HCT116 (cell line): ENCODE measurements at regions not wholly inside any gene's neighbourhood (a gene's known extent, or its start where the extent isn't known, plus 50 kb on each side); places are given as distances from the start of the nearest gene placed in this dataset.

Source experiments
- ATAC-seq: fragments of 200-7000 bp; cut with Tn5 transposase; 2 replicates; pipeline ENCODE4 v1.9.1; 2020; ENCODE audit warnings: mild to moderate bottlenecking, moderate library complexity
- BruUV-seq: library from RNA; stranded (reverse); fragments of 400-500 nt; replicated peaks from 2 replicates; lab custom pipeline; 2021; lab: Mats Ljungman, UMichigan
- CTCF ChIA-PET: fragments of 300-600 bp; sonication (Branson Sonifier 250); formaldehyde crosslinking; loops from one replicate; lab custom pipeline; 2021; ENCODE audit warnings: antibody characterized with exemption; lab: Charles Lee
- POLR2A ChIA-PET: fragments of 300-600, 350-600 bp; sonication (Branson Sonifier 250); formaldehyde crosslinking; loops from one replicate; lab custom pipeline; 2021; ENCODE audit warnings: antibody characterized with exemption; lab: Charles Lee
- RAD21 ChIA-PET, 2 experiments: fragments of 300-600 bp; sonication (Branson Sonifier 250); formaldehyde crosslinking; loops; one replicate each; lab custom pipeline; 2023; ENCODE audit warnings: low total read pairs in 2 of 2; ENCODE audit not compliant: uncharacterized antibody in 2 of 2, unreplicated experiment in 2 of 2, low non-redundant PET in 1 of 2; lab: Charles Lee
- DNase-seq: peaks from one replicate; pipeline ENCODE4 v3.0.0-alpha.2; 2010; ENCODE audit warnings: low read depth, low spot score
- H2AFZ ChIP-seq: fragments of 200-600 bp; shearing (Covaris generic), sonication (generic); 2 replicates; pipeline ENCODE4 v1.6.1; 2017; ENCODE audit warnings: low read depth, mixed run types, mixed read lengths, antibody characterized with exemption, low read length; ENCODE audit not compliant: poor library complexity, severe bottlenecking
- H3K27ac ChIP-seq: 2 replicates; pipeline ENCODE4 v1.5.1; 2012; ENCODE audit warnings: low read depth, low read length
- H3K27me3 ChIP-seq: fragments of 200-600 bp; sonication (generic); 2 replicates; pipeline ENCODE4 v1.6.1; 2016; ENCODE audit warnings: mixed run types, low read length, mixed read lengths; ENCODE audit not compliant: insufficient read depth
- H3K36me3 ChIP-seq, 2 experiments: fragments of 200-500 bp in 1 of 2; fragments of 200-600 bp in 1 of 2; sonication (Bioruptor generic) in 1 of 2; sonication (generic) in 1 of 2; 2 replicates each; pipeline versions ENCODE4 v1.5.1 to v1.6.1; 2014 to 2016; ENCODE audit warnings: low read length in 2 of 2, inconsistent platforms in 1 of 2, mixed read lengths in 1 of 2, mixed run types in 1 of 2; ENCODE audit not compliant: insufficient read depth in 2 of 2, control insufficient read depth in 1 of 2
- H3K4me1 ChIP-seq, 2 experiments: fragments of 200-600 bp in 1 of 2; sonication (generic) in 1 of 2; 2 replicates each; pipeline versions ENCODE4 v1.5.1 to v1.6.1; 2012 to 2017; ENCODE audit warnings: low read length in 2 of 2, inconsistent platforms in 1 of 2, mild to moderate bottlenecking in 1 of 2, mixed read lengths in 1 of 2, mixed run types in 1 of 2, moderate library complexity in 1 of 2; ENCODE audit not compliant: insufficient read depth in 2 of 2, control insufficient read depth in 1 of 2
- H3K4me2 ChIP-seq: fragments of 200-600 bp; sonication (generic); 2 replicates; pipeline ENCODE4 v1.6.1; 2017; ENCODE audit warnings: mixed run types, low read length, mixed read lengths
- H3K4me3 ChIP-seq, 2 experiments: fragments of 200-600 bp in 1 of 2; sonication (generic) in 1 of 2; replicated peaks in 1 of 2; 2 replicates each; pipeline ENCODE4 v1.5.1; 2011 to 2016; ENCODE audit warnings: low read length in 2 of 2, control low read depth in 1 of 2, low read depth in 1 of 2, mild to moderate bottlenecking in 1 of 2, mixed read lengths in 1 of 2, mixed run types in 1 of 2
- H3K79me2 ChIP-seq: fragments of 200-600 bp; sonication (generic); 2 replicates; pipeline ENCODE4 v1.6.1; 2017; ENCODE audit warnings: mild to moderate bottlenecking, mixed run types, low read length, moderate library complexity, mixed read lengths; ENCODE audit not compliant: insufficient read depth
- H3K9ac ChIP-seq: fragments of 200-600 bp; sonication (generic); 2 replicates; pipeline ENCODE4 v1.6.1; 2016; ENCODE audit warnings: low read length, mixed read lengths
- H3K9me2 ChIP-seq: fragments of 200-600 bp; sonication (generic), shearing (Covaris generic); 2 replicates; pipeline ENCODE4 v1.6.1; 2017; ENCODE audit warnings: mixed run types, mild to moderate bottlenecking, moderate library complexity; ENCODE audit not compliant: insufficient read depth
- H3K9me3 ChIP-seq, 2 experiments: fragments of 200-500 bp in 1 of 2; fragments of 200-600 bp in 1 of 2; sonication (Bioruptor generic) in 1 of 2; sonication (generic) in 1 of 2; 2 replicates each; pipeline ENCODE4 v1.6.1; 2014 to 2017; ENCODE audit warnings: low read length in 2 of 2, mixed read lengths in 2 of 2, inconsistent platforms in 1 of 2, low read depth in 1 of 2, mild to moderate bottlenecking in 1 of 2, mixed run types in 1 of 2, moderate library complexity in 1 of 2; ENCODE audit not compliant: control insufficient read depth in 1 of 2, insufficient read depth in 1 of 2
- H4K20me1 ChIP-seq: fragments of 200-600 bp; sonication (generic), shearing (Covaris generic); 2 replicates; pipeline ENCODE4 v1.6.1; 2017; ENCODE audit warnings: mixed run types, mild to moderate bottlenecking, moderate library complexity; ENCODE audit not compliant: insufficient read depth
- CEBPB ChIP-seq: IDR thresholded peaks from 2 replicates; pipeline ENCODE4 v1.6.1; 2012; ENCODE audit warnings: low read depth
- ELF1 ChIP-seq: IDR thresholded peaks from 2 replicates; pipeline ENCODE4 v1.6.1; 2012; ENCODE audit warnings: low read depth, borderline replicate concordance
- EZH2 ChIP-seq: fragments of 200-600 bp; sonication (generic); IDR thresholded peaks from 2 replicates; pipeline ENCODE4 v1.6.1; 2017; ENCODE audit warnings: antibody characterized with exemption, mixed run types
- SP1 ChIP-seq: IDR thresholded peaks from 2 replicates; pipeline ENCODE4 v1.6.1; 2012; ENCODE audit warnings: low read depth
- intact Hi-C: fragments of 100-400 bp; cut with micrococcal nuclease; formaldehyde crosslinking; loops from 2 replicates; pipeline ENCODE4 v1.10.0; 2022
- TF ChIP-seq, protein P1 (sequence below): IDR thresholded peaks from 2 replicates; pipeline ENCODE4 v1.6.1; 2012; ENCODE audit warnings: low read depth
- TF ChIP-seq, protein P2 (sequence below): IDR thresholded peaks from 2 replicates; pipeline ENCODE4 v1.6.1; 2011; ENCODE audit warnings: mild to moderate bottlenecking, low read length, moderate library complexity; ENCODE audit not compliant: insufficient replicate concordance; ENCODE audit errors: extremely low read depth
- TF ChIP-seq, protein P3 (sequence below): IDR thresholded peaks from 2 replicates; pipeline ENCODE4 v1.6.1; 2012

DNA sequence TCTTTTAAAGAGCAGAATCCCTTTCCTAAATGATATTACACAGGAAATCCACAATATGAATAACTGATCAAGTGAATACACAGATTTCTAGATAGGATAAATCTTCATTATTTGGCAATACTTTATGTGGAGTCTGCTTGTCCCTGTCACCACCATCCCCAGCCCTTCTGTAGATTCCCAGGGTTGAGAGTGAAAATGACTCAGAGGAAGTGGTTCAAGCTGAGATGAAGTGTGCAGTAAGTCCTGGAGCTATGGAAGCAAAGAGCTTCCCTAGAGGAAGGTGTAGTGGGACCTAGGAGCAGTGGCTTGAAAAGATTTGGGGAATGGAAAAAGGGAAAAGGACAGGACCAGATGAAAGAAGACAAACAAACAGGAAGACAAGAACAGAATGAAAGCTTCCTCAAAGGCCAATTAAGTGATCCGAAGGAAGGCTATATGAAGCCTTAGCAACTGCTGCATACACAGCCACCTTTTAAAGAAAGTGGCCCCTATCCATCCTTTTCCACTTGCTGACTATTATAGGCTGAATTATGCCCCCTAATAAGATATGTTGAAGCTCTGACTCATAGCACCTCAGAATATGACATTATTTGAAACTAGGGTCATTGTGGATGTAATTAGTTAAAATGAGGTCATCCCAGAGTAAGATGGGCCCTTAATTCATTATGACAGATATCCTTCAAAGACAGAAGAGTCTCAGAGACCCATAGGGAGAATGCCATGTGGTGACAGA is 96.5 kb upstream of the CAMK1G start:
- Histone ChIP-seq H3K79me2 (no peaks in the 10 kb centered on the region), H2AFZ (no peak overlapping the region), H3K9me3 (no peaks in the 10 kb centered on the region), H3K4me3 (no peak overlapping the region), H3K4me1 (no peaks in the 10 kb centered on the region), H3K9me2 (no peaks in the 10 kb centered on the region), H4K20me1 (no peaks in the 10 kb centered on the region), H3K27me3 (peaks cover 12% of the 10 kb centered on the region; the same call in 1 of the 2 replicates), H3K36me3 (no peaks in the 10 kb centered on the region), H3K9ac (no peak overlapping the region), H3K4me2 (no peak overlapping the region), H3K27ac (no peak overlapping the region)
- BruUV-seq = no TSS peak
- POLR2A ChIA-PET = no interaction called here
- DNase-seq (no peak), ATAC-seq (no peak)
- CTCF ChIA-PET = no interaction called here
- RAD21 ChIA-PET = no interaction called here
- intact Hi-C loops = no loop called here
- TF ChIP-seq, protein P1, sequence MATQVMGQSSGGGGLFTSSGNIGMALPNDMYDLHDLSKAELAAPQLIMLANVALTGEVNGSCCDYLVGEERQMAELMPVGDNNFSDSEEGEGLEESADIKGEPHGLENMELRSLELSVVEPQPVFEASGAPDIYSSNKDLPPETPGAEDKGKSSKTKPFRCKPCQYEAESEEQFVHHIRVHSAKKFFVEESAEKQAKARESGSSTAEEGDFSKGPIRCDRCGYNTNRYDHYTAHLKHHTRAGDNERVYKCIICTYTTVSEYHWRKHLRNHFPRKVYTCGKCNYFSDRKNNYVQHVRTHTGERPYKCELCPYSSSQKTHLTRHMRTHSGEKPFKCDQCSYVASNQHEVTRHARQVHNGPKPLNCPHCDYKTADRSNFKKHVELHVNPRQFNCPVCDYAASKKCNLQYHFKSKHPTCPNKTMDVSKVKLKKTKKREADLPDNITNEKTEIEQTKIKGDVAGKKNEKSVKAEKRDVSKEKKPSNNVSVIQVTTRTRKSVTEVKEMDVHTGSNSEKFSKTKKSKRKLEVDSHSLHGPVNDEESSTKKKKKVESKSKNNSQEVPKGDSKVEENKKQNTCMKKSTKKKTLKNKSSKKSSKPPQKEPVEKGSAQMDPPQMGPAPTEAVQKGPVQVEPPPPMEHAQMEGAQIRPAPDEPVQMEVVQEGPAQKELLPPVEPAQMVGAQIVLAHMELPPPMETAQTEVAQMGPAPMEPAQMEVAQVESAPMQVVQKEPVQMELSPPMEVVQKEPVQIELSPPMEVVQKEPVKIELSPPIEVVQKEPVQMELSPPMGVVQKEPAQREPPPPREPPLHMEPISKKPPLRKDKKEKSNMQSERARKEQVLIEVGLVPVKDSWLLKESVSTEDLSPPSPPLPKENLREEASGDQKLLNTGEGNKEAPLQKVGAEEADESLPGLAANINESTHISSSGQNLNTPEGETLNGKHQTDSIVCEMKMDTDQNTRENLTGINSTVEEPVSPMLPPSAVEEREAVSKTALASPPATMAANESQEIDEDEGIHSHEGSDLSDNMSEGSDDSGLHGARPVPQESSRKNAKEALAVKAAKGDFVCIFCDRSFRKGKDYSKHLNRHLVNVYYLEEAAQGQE = no peak
- TF ChIP-seq, protein P2, sequence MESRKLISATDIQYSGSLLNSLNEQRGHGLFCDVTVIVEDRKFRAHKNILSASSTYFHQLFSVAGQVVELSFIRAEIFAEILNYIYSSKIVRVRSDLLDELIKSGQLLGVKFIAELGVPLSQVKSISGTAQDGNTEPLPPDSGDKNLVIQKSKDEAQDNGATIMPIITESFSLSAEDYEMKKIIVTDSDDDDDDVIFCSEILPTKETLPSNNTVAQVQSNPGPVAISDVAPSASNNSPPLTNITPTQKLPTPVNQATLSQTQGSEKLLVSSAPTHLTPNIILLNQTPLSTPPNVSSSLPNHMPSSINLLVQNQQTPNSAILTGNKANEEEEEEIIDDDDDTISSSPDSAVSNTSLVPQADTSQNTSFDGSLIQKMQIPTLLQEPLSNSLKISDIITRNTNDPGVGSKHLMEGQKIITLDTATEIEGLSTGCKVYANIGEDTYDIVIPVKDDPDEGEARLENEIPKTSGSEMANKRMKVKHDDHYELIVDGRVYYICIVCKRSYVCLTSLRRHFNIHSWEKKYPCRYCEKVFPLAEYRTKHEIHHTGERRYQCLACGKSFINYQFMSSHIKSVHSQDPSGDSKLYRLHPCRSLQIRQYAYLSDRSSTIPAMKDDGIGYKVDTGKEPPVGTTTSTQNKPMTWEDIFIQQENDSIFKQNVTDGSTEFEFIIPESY = no peak
- TF ChIP-seq SP1 (no peak), CEBPB (no peak), ELF1 (no peak), EZH2 (no peak)
- TF ChIP-seq, protein P3, sequence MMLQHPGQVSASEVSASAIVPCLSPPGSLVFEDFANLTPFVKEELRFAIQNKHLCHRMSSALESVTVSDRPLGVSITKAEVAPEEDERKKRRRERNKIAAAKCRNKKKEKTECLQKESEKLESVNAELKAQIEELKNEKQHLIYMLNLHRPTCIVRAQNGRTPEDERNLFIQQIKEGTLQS = no peak
